Neural cell (in vitro differentiated cells): ENCODE measurements at regions not wholly inside any gene's neighbourhood (a gene's known extent, or its start where the extent isn't known, plus 50 kb on each side); places are given as distances from the start of the nearest gene placed in this dataset.

ENCODE experiments used
- EZH2 ChIP-seq: fragments of 200-600, 300-800 bp; shearing (Covaris generic), sonication (generic); IDR thresholded peaks from 2 replicates; pipeline ENCODE4 v1.6.1; 2014; ENCODE audit warnings: antibody characterized with exemption, low read length, borderline replicate concordance, mild to moderate bottlenecking; ENCODE audit not compliant: insufficient read depth, poor library complexity, severe bottlenecking
- POLR2AphosphoS5 ChIP-seq: IDR thresholded peaks from 2 replicates; pipeline ENCODE4 v1.6.1; 2012
- RAD21 ChIP-seq: fragments of 450-650 bp; conservative IDR thresholded peaks from 2 replicates; pipeline ENCODE4 v1.6.1; 2014; ENCODE audit warnings: antibody characterized with exemption, mild to moderate bottlenecking, moderate library complexity
- SMC3 ChIP-seq: fragments of 450-650 bp; conservative IDR thresholded peaks from 2 replicates; pipeline ENCODE4 v1.6.1; 2014; ENCODE audit warnings: antibody characterized with exemption, mild to moderate bottlenecking, moderate library complexity; ENCODE audit not compliant: poor library complexity
- TF ChIP-seq, protein P1 (sequence below): fragments of 450-650 bp; IDR thresholded peaks from 2 replicates; pipeline ENCODE4 v1.5.1; 2014; ENCODE audit warnings: antibody characterized with exemption, mild to moderate bottlenecking, moderate library complexity; ENCODE audit not compliant: poor library complexity, severe bottlenecking
- TF ChIP-seq, protein P2 (sequence below): IDR thresholded peaks from 2 replicates; pipeline ENCODE4 v1.6.1; 2012; ENCODE audit warnings: borderline replicate concordance

DNA sequence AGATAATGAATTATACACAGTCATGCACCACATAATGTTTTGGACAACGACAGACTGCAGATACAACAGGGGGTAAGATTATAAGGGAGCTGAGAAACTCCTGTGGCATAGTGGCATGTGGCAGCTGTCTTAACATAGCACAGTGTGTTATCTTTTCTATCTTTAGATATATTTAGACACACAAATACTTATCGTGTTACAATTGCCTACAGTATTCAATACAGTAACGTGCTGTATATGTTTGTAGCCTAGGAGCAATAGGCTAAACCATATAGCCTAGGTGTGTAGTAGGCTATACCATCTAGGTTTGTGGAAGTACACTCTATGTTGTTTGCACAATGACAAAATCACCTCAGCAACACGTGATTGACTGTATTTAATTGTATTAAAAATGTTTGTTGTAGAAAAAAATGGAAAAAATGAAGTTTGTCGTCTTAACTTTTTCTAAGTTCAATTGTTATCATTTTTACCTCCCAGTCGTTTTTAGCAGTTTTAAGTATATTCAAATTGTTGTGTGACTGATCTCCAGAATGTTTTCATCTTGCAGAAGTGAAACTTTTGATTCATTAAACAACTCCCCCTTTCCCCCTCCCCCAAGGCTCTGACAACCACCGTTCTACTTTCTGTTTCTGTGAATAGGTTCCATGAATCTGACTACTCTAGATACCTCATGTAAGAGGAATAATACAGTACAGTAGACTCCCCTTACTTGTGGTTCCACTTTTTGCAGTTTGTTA, 351.0 kb upstream of the B3GALT2 start:
- TF ChIP-seq POLR2AphosphoS5: no peak
- TF ChIP-seq, protein P1, sequence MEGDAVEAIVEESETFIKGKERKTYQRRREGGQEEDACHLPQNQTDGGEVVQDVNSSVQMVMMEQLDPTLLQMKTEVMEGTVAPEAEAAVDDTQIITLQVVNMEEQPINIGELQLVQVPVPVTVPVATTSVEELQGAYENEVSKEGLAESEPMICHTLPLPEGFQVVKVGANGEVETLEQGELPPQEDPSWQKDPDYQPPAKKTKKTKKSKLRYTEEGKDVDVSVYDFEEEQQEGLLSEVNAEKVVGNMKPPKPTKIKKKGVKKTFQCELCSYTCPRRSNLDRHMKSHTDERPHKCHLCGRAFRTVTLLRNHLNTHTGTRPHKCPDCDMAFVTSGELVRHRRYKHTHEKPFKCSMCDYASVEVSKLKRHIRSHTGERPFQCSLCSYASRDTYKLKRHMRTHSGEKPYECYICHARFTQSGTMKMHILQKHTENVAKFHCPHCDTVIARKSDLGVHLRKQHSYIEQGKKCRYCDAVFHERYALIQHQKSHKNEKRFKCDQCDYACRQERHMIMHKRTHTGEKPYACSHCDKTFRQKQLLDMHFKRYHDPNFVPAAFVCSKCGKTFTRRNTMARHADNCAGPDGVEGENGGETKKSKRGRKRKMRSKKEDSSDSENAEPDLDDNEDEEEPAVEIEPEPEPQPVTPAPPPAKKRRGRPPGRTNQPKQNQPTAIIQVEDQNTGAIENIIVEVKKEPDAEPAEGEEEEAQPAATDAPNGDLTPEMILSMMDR: no peak
- TF ChIP-seq, protein P2, sequence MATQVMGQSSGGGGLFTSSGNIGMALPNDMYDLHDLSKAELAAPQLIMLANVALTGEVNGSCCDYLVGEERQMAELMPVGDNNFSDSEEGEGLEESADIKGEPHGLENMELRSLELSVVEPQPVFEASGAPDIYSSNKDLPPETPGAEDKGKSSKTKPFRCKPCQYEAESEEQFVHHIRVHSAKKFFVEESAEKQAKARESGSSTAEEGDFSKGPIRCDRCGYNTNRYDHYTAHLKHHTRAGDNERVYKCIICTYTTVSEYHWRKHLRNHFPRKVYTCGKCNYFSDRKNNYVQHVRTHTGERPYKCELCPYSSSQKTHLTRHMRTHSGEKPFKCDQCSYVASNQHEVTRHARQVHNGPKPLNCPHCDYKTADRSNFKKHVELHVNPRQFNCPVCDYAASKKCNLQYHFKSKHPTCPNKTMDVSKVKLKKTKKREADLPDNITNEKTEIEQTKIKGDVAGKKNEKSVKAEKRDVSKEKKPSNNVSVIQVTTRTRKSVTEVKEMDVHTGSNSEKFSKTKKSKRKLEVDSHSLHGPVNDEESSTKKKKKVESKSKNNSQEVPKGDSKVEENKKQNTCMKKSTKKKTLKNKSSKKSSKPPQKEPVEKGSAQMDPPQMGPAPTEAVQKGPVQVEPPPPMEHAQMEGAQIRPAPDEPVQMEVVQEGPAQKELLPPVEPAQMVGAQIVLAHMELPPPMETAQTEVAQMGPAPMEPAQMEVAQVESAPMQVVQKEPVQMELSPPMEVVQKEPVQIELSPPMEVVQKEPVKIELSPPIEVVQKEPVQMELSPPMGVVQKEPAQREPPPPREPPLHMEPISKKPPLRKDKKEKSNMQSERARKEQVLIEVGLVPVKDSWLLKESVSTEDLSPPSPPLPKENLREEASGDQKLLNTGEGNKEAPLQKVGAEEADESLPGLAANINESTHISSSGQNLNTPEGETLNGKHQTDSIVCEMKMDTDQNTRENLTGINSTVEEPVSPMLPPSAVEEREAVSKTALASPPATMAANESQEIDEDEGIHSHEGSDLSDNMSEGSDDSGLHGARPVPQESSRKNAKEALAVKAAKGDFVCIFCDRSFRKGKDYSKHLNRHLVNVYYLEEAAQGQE: no peak
- TF ChIP-seq EZH2: no peak
- TF ChIP-seq SMC3: no peak
- TF ChIP-seq RAD21: no peak
